Spinal cord (tissue), 9 donors: ENCODE measurements at regions not wholly inside any gene's neighbourhood (a gene's known extent, or its start where the extent isn't known, plus 50 kb on each side); places are given as distances from the start of the nearest gene placed in this dataset.

Experiments used
- DNase-seq, 6 donors: peaks; one replicate each; pipeline versions ENCODE4 v3.0.0 to v3.0.0-alpha.2; 2013 to 2015; ENCODE audit warnings: low spot score in 6 of 6, low read depth in 4 of 6
- H3K27ac ChIP-seq: one replicate; pipeline ENCODE4 v1.5.1; 2013; ENCODE audit warnings: low read depth, low read length, control low read depth
- H3K27me3 ChIP-seq: one replicate; pipeline ENCODE4 v1.6.1; 2013; ENCODE audit warnings: low read length; ENCODE audit not compliant: control insufficient read depth, insufficient read depth
- H3K36me3 ChIP-seq: one replicate; pipeline ENCODE4 v1.6.1; 2013; ENCODE audit warnings: low read length; ENCODE audit not compliant: control insufficient read depth, insufficient read depth
- H3K4me1 ChIP-seq: one replicate; pipeline ENCODE4 v1.6.1; 2013; ENCODE audit warnings: low read length; ENCODE audit not compliant: control insufficient read depth, insufficient read depth
- H3K4me3 ChIP-seq: one replicate; pipeline ENCODE4 v1.5.1; 2013; ENCODE audit warnings: low read depth, low read length, control low read depth
- H3K9me3 ChIP-seq: one replicate; pipeline ENCODE4 v1.6.1; 2013; ENCODE audit warnings: low read length; ENCODE audit not compliant: control insufficient read depth, insufficient read depth
- WGBS: methylation state at CpG from one replicate; pipeline ENCODE4 v1.1.5; 2013; ENCODE audit warnings: missing lambda C conversion rate; ENCODE audit not compliant: insufficient coverage; 5-methylcytosine and 5-hydroxymethylcytosine counted together
- donor health status: healthy.

DNA sequence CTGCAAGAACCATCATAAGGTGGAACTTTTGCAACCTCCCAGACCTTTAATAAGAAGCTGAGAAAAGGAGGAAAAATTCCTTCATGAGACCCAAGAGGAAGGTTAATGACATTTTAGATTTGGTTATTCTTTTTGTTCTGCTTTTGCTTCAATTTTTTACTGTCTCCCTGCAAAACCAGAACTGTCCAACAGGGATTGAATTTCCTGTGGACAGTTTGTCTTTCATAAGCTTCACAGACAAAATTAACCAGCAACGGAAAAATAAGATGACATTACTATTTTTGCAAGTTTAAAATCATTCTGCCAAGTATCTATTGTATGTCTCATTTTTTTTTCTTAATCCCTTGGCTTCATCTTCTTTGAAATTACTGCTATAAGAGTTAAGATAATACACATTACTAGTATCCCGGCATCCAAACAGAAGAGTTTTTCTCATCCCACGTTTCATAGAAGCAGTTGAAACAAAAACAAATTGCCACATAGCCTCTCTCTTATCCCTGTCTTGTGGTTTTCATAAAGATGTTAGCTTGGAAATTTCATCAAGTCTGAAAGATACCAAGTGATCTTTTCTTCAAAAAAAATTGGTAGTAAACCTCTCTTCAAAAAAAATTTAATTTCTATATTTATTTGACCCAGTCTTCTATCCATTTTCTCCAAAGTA lies 465.3 kb upstream of the PTBP2 start:
- H3K9me3 ChIP-seq = no peaks in the 10 kb centered on the region
- no peak overlapping the region for H3K27ac ChIP-seq
- no peaks in the 10 kb centered on the region for H3K36me3 ChIP-seq
- no peak overlapping the region for H3K4me3 ChIP-seq
- no peaks in the 10 kb centered on the region for H3K4me1 ChIP-seq
- WGBS = no CpG with 5 or more reads among the region's 3 CpGs
- H3K27me3 ChIP-seq = no peaks in the 10 kb centered on the region
- DNase-seq = no peak

DNA sequence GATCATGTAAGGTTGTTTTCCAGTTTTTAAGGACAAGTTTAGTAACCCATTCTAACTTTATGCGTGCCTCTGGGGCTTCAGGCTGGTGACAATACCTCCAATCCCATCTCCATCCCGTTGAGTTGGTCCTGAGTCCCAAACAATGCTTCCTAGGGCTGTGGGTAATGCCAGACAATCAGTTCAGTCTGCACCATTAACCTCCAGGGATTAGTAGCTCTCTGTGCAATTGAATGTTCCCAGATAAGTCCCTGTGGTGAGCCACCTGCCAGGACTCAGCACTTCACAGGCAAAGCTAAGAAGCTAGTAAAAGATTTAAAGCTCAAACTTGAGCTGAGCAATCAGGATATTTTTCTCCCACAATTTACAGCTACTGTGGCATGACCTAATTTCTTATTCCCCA lies 462.2 kb upstream of the PTBP2 start:
- H3K27me3 ChIP-seq = no peaks in the 10 kb centered on the region
- no peak for DNase-seq
- H3K27ac ChIP-seq = no peak overlapping the region
- no peak overlapping the region for H3K4me3 ChIP-seq
- no peaks in the 10 kb centered on the region for H3K4me1 ChIP-seq
- H3K36me3 ChIP-seq = no peaks in the 10 kb centered on the region
- 61% methylated on average over 2 of the region's 2 CpGs for WGBS
- H3K9me3 ChIP-seq = no peaks in the 10 kb centered on the region

DNA sequence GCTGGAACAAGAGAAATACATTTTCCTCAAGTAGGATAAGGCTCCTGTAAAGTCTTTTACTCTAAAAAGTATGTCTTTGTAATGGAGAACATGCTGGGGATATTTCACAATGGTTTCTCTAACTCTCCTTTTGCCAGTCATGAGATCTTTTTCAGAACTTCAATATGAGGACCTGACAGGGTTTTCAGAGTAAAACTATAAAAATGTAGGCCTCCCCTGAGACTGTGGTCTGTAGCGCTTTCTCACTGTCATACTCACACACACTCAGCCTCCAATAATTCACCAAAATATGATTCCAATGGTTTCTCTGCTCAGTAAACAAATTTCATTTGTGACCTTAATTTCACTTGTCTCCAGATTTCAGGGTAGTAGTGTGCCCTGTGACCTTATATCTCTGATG lies 440.1 kb upstream of the PTBP2 start:
- H3K36me3 ChIP-seq = no peaks in the 10 kb centered on the region
- no peak overlapping the region for H3K4me3 ChIP-seq
- no peaks in the 10 kb centered on the region for H3K4me1 ChIP-seq
- no peak for DNase-seq
- H3K9me3 ChIP-seq = peaks cover 2% of the 10 kb centered on the region
- H3K27me3 ChIP-seq = no peaks in the 10 kb centered on the region
- WGBS = 100% methylated on average over 1 of the region's 1 CpG
- H3K27ac ChIP-seq = no peak overlapping the region

DNA sequence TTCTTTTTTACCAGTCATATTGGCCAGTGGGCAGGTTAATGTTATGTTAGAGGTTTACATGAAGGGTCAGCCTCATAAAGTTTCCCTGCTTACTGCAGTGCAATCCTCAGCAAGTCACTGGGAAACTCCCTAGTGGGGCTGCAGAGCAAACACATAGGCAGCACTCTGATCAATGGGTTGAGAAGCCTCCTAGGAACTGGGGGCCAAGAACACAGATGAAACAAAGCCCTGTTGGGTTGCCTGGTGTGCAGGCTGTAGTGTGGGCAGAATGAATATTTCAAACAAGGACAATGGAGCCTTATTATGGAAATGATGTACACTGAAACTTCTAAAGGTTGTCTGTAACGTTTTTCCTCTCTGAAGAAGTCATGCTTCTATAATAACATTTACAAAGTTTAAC lies 431.6 kb upstream of the PTBP2 start:
- no peak overlapping the region for H3K4me3 ChIP-seq
- no CpG with 5 or more reads among the region's 1 CpG for WGBS
- no peak for DNase-seq

DNA sequence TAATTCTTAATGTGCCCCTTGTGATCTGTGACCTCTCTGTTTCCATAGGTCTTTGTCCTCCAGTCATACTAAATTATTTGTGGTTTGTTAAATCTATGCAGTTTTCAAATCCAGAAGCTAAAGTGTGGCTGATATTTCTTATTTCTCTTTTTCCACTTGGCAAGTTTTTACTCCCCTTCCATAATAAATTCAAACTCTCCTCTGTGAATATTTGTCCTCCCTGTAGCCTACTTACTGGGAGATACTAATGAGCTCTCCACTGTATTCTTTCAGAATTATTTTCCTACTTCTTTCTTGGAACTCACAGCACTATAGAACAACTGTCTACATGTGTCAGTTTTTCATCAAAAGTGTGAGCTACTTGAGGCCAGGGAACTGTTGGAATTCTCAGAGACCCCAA lies 430.8 kb upstream of the PTBP2 start:
- peaks cover 2% of the 10 kb centered on the region for H3K9me3 ChIP-seq
- H3K36me3 ChIP-seq = no peaks in the 10 kb centered on the region
- no peaks in the 10 kb centered on the region for H3K27me3 ChIP-seq
- no peaks in the 10 kb centered on the region for H3K4me1 ChIP-seq
- H3K4me3 ChIP-seq = no peak overlapping the region
- DNase-seq = no peak
- no peak overlapping the region for H3K27ac ChIP-seq

More for the DNA sequence above, 431.6 kb upstream of the PTBP2 start:
- Histone ChIP-seq H3K36me3 (no peaks in the 10 kb centered on the region), H3K9me3 (peaks cover 3% of the 10 kb centered on the region), H3K27ac (no peak overlapping the region), H3K4me1 (no peaks in the 10 kb centered on the region), H3K27me3 (no peaks in the 10 kb centered on the region)

DNA sequence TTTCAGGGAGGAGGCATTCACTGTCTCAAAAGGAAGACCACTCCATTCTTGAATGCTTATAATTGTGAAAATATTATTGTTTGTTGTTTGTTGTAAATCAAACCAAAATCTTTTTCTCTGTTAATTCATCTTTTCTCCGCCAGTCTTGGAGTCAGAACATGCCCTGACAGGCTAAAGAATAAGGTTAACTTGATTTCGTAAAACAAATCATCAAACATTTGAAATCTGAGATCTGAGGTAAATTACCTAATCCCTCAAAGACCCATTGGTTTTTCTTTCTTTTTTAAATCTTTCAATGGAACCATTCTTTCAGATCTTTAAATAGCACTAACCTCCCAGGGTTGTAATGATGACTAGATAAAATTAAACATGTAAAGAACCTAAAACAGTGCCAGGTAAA lies 430.1 kb upstream of the PTBP2 start:
- Histone ChIP-seq H3K9me3 (peaks cover 2% of the 10 kb centered on the region), H3K27ac (no peak overlapping the region), H3K4me1 (no peaks in the 10 kb centered on the region), H3K27me3 (no peaks in the 10 kb centered on the region), H3K36me3 (no peaks in the 10 kb centered on the region), H3K4me3 (no peak overlapping the region)
- no peak for DNase-seq
- WGBS = no CpG with 5 or more reads among the region's 2 CpGs

DNA sequence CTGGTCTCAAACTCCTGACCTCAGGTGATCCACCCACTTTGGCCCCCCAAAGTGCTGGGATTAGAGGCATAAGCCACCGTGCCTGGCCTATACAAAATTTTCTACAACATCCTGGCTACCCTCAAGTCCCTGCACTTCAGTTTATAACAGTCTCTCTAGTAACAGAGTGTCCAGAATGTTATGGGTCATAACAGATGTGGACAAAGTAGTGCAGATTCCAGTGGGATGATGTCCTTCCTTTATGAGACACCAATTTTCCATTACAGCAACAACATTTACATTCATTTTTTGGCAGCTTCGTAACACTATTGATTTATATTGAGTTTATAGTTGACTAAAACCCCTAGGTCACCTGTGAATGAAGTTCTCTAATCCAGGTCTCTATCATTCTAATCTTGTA lies 429.4 kb upstream of the PTBP2 start:
- H3K4me1 ChIP-seq = no peaks in the 10 kb centered on the region
- DNase-seq = no peak
- H3K9me3 ChIP-seq = no peaks in the 10 kb centered on the region
- no peak overlapping the region for H3K4me3 ChIP-seq
- no peak overlapping the region for H3K27ac ChIP-seq
- no CpG with 5 or more reads among the region's 2 CpGs for WGBS
- no peaks in the 10 kb centered on the region for H3K36me3 ChIP-seq
- H3K27me3 ChIP-seq = no peaks in the 10 kb centered on the region

DNA sequence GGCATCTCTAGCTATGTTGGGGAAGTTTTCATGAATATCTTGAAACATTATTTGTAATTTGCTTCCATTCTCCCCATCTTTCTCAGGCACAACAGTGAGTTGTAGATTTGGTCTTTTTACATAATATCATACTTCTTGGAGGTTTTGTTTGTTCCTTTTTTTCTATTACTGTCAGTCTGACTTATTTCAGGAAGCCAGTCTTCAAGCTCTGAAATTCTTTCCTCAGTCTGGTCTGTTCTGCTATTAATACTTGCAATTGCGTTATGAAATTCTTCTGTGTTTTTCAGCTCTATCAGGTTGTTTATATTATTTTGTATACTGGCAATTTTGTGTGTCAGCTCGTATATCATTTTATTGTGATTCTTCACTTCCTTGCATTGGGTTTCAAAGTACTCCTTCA lies 424.6 kb upstream of the PTBP2 start:
- no peaks in the 10 kb centered on the region for H3K27me3 ChIP-seq
- no CpG with 5 or more reads among the region's 2 CpGs for WGBS
- no peaks in the 10 kb centered on the region for H3K36me3 ChIP-seq
- no peak for DNase-seq
- H3K4me3 ChIP-seq = no peak overlapping the region
- no peaks in the 10 kb centered on the region for H3K4me1 ChIP-seq
- no peaks in the 10 kb centered on the region for H3K9me3 ChIP-seq
- H3K27ac ChIP-seq = no peak overlapping the region

DNA sequence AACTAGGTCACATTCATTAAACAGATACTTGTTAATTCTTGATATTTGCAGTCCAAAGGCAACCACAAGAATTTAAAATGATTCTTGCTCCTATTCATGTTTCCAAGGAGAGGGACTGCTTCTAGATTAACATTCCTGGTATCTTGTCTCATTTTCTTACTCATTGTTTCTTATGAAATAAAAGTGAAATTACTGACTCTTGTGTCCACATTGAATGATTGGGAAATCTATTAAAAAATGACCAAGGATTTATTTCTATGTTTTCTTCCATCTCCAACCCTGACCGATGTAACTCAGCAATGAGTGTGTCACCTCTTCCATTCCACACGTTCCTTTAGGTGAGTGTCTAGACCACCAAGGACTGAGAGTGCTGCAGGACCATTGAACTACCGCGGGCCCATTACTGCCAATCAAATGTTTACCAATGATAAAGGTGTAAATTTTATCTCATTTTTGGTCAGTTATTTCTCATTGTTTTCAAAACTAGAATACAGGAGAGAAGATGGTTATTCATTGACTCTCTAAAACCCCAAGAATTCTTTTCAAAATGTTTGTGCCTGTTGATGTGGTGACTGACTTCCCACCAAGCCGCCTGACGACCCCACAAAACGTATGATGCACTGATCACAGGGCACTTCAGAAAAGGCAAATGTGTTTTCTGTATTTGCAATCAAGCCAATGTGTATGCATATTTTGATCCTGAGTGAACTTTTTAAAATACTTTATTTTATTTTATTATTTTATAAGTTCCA lies 414.6 kb upstream of the PTBP2 start:
- Histone ChIP-seq H3K4me3 (no peak overlapping the region), H3K4me1 (no peaks in the 10 kb centered on the region), H3K27ac (no peak overlapping the region), H3K9me3 (no peaks in the 10 kb centered on the region), H3K36me3 (no peaks in the 10 kb centered on the region), H3K27me3 (no peaks in the 10 kb centered on the region)
- DNase-seq = no peak
- WGBS = 93% methylated on average over 3 of the region's 7 CpGs

DNA sequence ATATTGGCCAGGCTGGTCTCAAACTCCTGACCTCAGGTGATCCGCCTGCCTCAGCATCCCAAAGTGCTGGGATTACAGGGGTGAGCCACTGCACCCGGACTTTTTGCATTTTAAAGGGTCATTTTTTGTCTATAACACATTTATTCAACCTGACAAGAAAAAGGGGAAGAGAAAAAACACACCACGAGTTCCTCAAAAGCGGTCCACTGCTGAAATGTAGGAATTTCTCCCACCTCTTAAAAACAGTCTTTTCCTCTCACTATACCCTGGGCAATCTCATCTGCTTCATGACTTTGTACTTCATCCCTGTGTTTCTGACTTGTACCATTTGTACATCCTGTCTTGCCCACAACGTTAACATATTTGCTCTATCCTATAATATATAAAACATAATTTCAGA lies 413.3 kb upstream of the PTBP2 start:
- Histone ChIP-seq H3K36me3 (no peaks in the 10 kb centered on the region), H3K4me3 (no peak overlapping the region), H3K9me3 (no peaks in the 10 kb centered on the region), H3K4me1 (no peaks in the 10 kb centered on the region), H3K27me3 (no peaks in the 10 kb centered on the region), H3K27ac (no peak overlapping the region)
- WGBS = 90% methylated on average over 2 of the region's 5 CpGs
- no peak for DNase-seq
